Loucy (cell line): ENCODE measurements at regions not wholly inside any gene's neighbourhood (a gene's known extent, or its start where the extent isn't known, plus 50 kb on each side); places are given as distances from the start of the nearest gene placed in this dataset.

Experiments
- H2AFZ ChIP-seq: fragments of 200-600 bp; sonication (generic); 2 replicates; pipeline ENCODE4 v1.6.0; 2016; ENCODE audit warnings: antibody characterized with exemption, mild to moderate bottlenecking, low read length, moderate library complexity
- H3F3A ChIP-seq: fragments of 200-600 bp; 2 replicates; pipeline ENCODE4 v1.6.0; 2016; ENCODE audit warnings: antibody characterized with exemption, low read depth, mild to moderate bottlenecking
- H3K27me3 ChIP-seq: fragments of 200-600 bp; sonication (generic); 2 replicates; pipeline ENCODE4 v1.6.1; 2014; ENCODE audit warnings: low read length, mild to moderate bottlenecking; ENCODE audit not compliant: insufficient read depth, poor library complexity, severe bottlenecking
- H3K36me3 ChIP-seq: fragments of 200-600 bp; sonication (generic); 2 replicates; pipeline ENCODE4 v1.6.1; 2016; ENCODE audit warnings: low read length; ENCODE audit not compliant: insufficient read depth
- H3K4me1 ChIP-seq: fragments of 200-600 bp; sonication (generic); 2 replicates; pipeline ENCODE4 v1.5.1; 2014; ENCODE audit warnings: low read length, mild to moderate bottlenecking; ENCODE audit not compliant: insufficient read depth, poor library complexity, severe bottlenecking
- H3K4me2 ChIP-seq: fragments of 200-600 bp; sonication (generic); 2 replicates; pipeline ENCODE4 v1.6.0; 2014; ENCODE audit warnings: antibody characterized with exemption, low read length, low read depth, mild to moderate bottlenecking; ENCODE audit not compliant: poor library complexity, severe bottlenecking
- H3K4me3 ChIP-seq: fragments of 200-600 bp; sonication (generic); 2 replicates; pipeline ENCODE4 v1.5.1; 2014; ENCODE audit warnings: low read length, mild to moderate bottlenecking, mixed read lengths; ENCODE audit not compliant: poor library complexity, severe bottlenecking
- H3K79me2 ChIP-seq: fragments of 200-600 bp; sonication (generic); 2 replicates; pipeline ENCODE4 v1.6.1; 2014; ENCODE audit warnings: low read length; ENCODE audit not compliant: insufficient read depth
- H3K9ac ChIP-seq: fragments of 200-600 bp; sonication (generic); 2 replicates; pipeline ENCODE4 v1.6.0; 2014; ENCODE audit warnings: mild to moderate bottlenecking, low read depth, low read length, moderate library complexity; ENCODE audit not compliant: poor library complexity, severe bottlenecking
- H3K9me2 ChIP-seq: fragments of 200-600 bp; sonication (generic); replicated peaks from 2 replicates; pipeline ENCODE4 v1.6.1; 2016; ENCODE audit warnings: low read depth, low read length, mixed read lengths
- H3K9me3 ChIP-seq: fragments of 200-600 bp; sonication (generic); 2 replicates; pipeline ENCODE4 v1.6.1; 2014; ENCODE audit warnings: mild to moderate bottlenecking, antibody characterized with exemption, low read length, low read depth; ENCODE audit not compliant: insufficient read depth
- H4K20me1 ChIP-seq: fragments of 200-600 bp; sonication (generic); 2 replicates; pipeline ENCODE4 v1.6.0; 2014; ENCODE audit warnings: antibody characterized with exemption, low read length, mild to moderate bottlenecking; ENCODE audit not compliant: insufficient read depth, poor library complexity, severe bottlenecking
- CTCF ChIP-seq: fragments of 200-600 bp; sonication (generic); conservative IDR thresholded peaks from 2 replicates; pipeline ENCODE4 v1.5.1; 2014; ENCODE audit warnings: mild to moderate bottlenecking, antibody characterized with exemption, low read length
- EZH2phosphoT487 ChIP-seq: fragments of 200-600 bp; IDR thresholded peaks from 2 replicates; pipeline ENCODE4 v1.6.1; 2018; ENCODE audit warnings: antibody characterized with exemption, mild to moderate bottlenecking, moderate library complexity, borderline replicate concordance

DNA sequence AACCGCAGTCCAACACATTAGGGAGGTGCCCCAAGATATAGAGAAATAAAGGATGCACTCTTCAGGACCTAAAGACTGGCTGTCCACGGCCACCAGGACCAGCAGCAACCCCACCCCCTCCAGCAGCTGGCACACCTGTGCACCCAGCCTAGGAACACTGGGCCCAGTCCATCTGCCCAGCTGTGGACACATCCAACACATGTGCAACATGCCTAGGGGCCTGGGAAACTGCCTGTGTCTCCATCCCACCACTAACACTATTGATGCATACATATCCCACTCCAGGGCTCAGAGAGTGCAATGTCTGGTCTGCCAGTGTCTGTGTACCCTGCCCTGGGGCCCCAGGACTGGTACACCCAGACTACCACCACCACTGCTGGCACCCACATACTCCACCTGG is 1781.3 kb downstream of the MAT2B start:
- TF ChIP-seq EZH2phosphoT487 (no peak), CTCF (no peak)
- Histone ChIP-seq H3K4me1 (no peaks in the 10 kb centered on the region), H3K79me2 (no peaks in the 10 kb centered on the region), H3K36me3 (no peaks in the 10 kb centered on the region), H4K20me1 (no peaks in the 10 kb centered on the region), H3K27me3 (no peaks in the 10 kb centered on the region), H2AFZ (no peak overlapping the region), H3K9me2 (no peaks in the 10 kb centered on the region), H3K4me3 (no peak overlapping the region), H3K9me3 (no peaks in the 10 kb centered on the region), H3K9ac (no peak overlapping the region), H3F3A (no peaks in the 10 kb centered on the region), H3K4me2 (no peak overlapping the region)

DNA sequence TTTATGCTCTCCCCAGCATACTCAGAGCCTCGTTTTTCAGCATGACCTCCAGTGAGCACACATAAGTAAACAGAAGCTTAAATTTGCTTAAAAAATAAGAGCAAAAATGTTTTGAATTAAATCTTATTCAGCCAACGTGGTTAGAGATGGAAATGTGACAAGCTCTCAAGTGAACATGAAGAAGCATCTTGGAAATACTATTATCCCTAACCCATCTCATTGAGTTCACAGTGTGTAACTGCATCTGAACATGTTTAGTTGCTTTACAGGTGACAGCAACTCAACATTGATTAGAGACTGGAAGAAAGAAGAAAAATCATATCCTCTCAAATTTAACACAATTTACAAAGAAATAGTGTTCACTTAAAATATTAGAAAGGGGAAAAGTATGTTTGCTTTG is 1785.1 kb downstream of the MAT2B start:
- Histone ChIP-seq H4K20me1 (no peaks in the 10 kb centered on the region), H3K4me1 (no peaks in the 10 kb centered on the region), H3K4me3 (no peak overlapping the region), H3K9me3 (no peaks in the 10 kb centered on the region), H3K79me2 (no peaks in the 10 kb centered on the region), H3K4me2 (no peak overlapping the region), H3F3A (no peaks in the 10 kb centered on the region), H3K27me3 (no peaks in the 10 kb centered on the region), H3K36me3 (no peaks in the 10 kb centered on the region), H3K9ac (no peak overlapping the region), H2AFZ (no peak overlapping the region), H3K9me2 (no peaks in the 10 kb centered on the region)
- TF ChIP-seq EZH2phosphoT487 (no peak), CTCF (no peak)

GRCh38 chr5:165296401-165297130 is 1791.1 kb downstream of the MAT2B start:
- H3K4me1 ChIP-seq = no peaks in the 10 kb centered on the region
- no peaks in the 10 kb centered on the region for H4K20me1 ChIP-seq
- H3K79me2 ChIP-seq = no peaks in the 10 kb centered on the region
- H3K4me2 ChIP-seq = no peak overlapping the region
- H3K9me3 ChIP-seq = no peaks in the 10 kb centered on the region
- no peaks in the 10 kb centered on the region for H3K36me3 ChIP-seq
- no peak overlapping the region for H3K9ac ChIP-seq
- H3K27me3 ChIP-seq = no peaks in the 10 kb centered on the region
- H3F3A ChIP-seq = no peaks in the 10 kb centered on the region
- H2AFZ ChIP-seq = no peak overlapping the region
- TF ChIP-seq EZH2phosphoT487 = no peak
- no peak overlapping the region for H3K4me3 ChIP-seq
- no peaks in the 10 kb centered on the region for H3K9me2 ChIP-seq

DNA sequence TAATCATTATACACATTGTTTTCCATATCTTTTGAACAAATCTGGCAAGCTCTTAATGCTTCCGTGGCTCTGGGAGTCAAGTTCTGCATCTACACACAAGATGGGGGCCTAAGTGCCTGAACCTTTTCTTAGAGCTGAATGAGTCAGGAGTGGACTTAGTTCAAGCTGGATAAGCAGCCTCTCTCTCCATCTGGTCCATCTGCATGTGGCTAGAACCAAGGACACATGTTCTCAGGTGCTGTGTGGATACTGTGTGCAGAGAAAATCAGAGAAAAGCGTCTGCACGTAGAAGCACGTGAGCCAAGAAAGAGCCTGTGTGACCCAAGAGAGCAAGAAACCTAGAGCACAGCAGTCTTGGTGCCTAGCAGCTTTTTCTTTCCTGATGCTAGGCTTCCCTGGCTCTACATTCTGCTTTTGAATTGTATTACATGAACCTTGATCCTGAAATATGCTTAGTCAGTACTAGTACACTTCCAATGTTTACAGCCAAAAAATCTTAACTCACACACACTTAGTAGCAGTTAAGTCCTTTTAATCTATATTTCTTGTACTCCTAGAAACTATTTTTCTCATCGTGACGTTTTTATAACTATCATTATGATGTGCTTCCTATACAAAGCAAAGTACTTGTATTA is 1798.9 kb downstream of the MAT2B start:
- Histone ChIP-seq H3K4me2 (no peak overlapping the region), H2AFZ (no peak overlapping the region), H3K9me3 (no peaks in the 10 kb centered on the region), H3K27me3 (no peaks in the 10 kb centered on the region), H4K20me1 (no peaks in the 10 kb centered on the region), H3F3A (no peaks in the 10 kb centered on the region), H3K4me3 (no peak overlapping the region), H3K4me1 (no peaks in the 10 kb centered on the region), H3K9me2 (no peaks in the 10 kb centered on the region), H3K9ac (no peak overlapping the region), H3K79me2 (no peaks in the 10 kb centered on the region), H3K36me3 (no peaks in the 10 kb centered on the region)
- no peak for TF ChIP-seq EZH2phosphoT487
- no peak for TF ChIP-seq CTCF
